GM12878 (cell line): ENCODE measurements at regions not wholly inside any gene's neighbourhood (a gene's known extent, or its start where the extent isn't known, plus 50 kb on each side); places are given as distances from the start of the nearest gene placed in this dataset.

Experiments used
- ATAC-seq: fragments of 200-7000 bp; cut with Tn5 transposase; 3 replicates; pipeline ENCODE4 v1.9.1; 2020; ENCODE audit warnings: mild to moderate bottlenecking, moderate library complexity
- BruUV-seq: library from RNA; stranded (reverse); fragments of 400-500 nt; replicated peaks from 2 replicates; lab custom pipeline; 2021; lab: Mats Ljungman, UMichigan
- CTCF ChIA-PET: fragments of 300-600 bp; sonication (Branson Sonifier 250); formaldehyde crosslinking; extraction: SDS; loops from one replicate; lab custom pipeline; 2021; ENCODE audit warnings: inconsistent platforms; lab: Yijun Ruan, JAX
- POLR2A ChIA-PET: fragments of 350-600 bp; formaldehyde crosslinking; extraction: SDS; loops from one replicate; lab custom pipeline; 2021; ENCODE audit warnings: inconsistent platforms; lab: Charles Lee
- RAD21 ChIA-PET: fragments of 300-600 bp; sonication (Branson Sonifier 250); formaldehyde crosslinking; loops from one replicate; lab custom pipeline; 2023; ENCODE audit warnings: antibody characterized with exemption; ENCODE audit not compliant: unreplicated experiment; lab: Charles Lee
- SMC1A ChIA-PET: fragments of 300-600 bp; sonication (Branson Sonifier 250); formaldehyde crosslinking; loops from one replicate; lab custom pipeline; 2023; ENCODE audit not compliant: unreplicated experiment, uncharacterized antibody; lab: Charles Lee
- DNase-seq: peaks from one replicate; pipeline ENCODE4 v3.0.0-alpha.2; 2011; ENCODE audit warnings: low read depth, low spot score
- FAIRE-seq: peaks from 3 replicates; lab custom pipeline; 2011; peaks lifted over from hg19 to GRCh38; lab: Jason Lieb, UNC
- H2AFZ ChIP-seq: 2 replicates; pipeline ENCODE4 v1.6.0; 2011; ENCODE audit warnings: low read depth, low read length, control low read depth; ENCODE audit not compliant: control insufficient read depth
- H3K27ac ChIP-seq: 2 replicates; pipeline ENCODE4 v1.5.1; 2011; ENCODE audit warnings: control low read depth; ENCODE audit not compliant: control insufficient read depth, insufficient read depth
- H3K27me3 ChIP-seq, 2 experiments: replicated peaks in 1 of 2; 2 replicates each; pipeline versions ENCODE4 v1.6.0 to v1.6.1; 2011; ENCODE audit warnings: low read length in 1 of 2; ENCODE audit not compliant: control insufficient read depth in 2 of 2, insufficient read depth in 2 of 2
- H3K36me3 ChIP-seq, 2 experiments: 2 replicates each; pipeline ENCODE4 v1.5.1; 2011; ENCODE audit warnings: low read length in 1 of 2; ENCODE audit not compliant: control insufficient read depth in 2 of 2, insufficient read depth in 2 of 2
- H3K4me1 ChIP-seq: 2 replicates; pipeline ENCODE4 v1.6.1; 2011; ENCODE audit warnings: mild to moderate bottlenecking, low read length, moderate library complexity, mixed read lengths; ENCODE audit not compliant: control insufficient read depth, insufficient read depth
- H3K4me2 ChIP-seq: 2 replicates; pipeline ENCODE4 v1.6.0; 2011; ENCODE audit warnings: control low read depth; ENCODE audit not compliant: control insufficient read depth, insufficient read depth
- H3K4me3 ChIP-seq: fragments of 200-600 bp; sonication (generic); 2 replicates; pipeline ENCODE4 v1.5.1; 2016
- H3K79me2 ChIP-seq: 2 replicates; pipeline ENCODE4 v1.6.0; 2011; ENCODE audit warnings: low read length; ENCODE audit not compliant: control insufficient read depth, insufficient read depth
- H3K9ac ChIP-seq: 2 replicates; pipeline ENCODE4 v1.8.0; 2011; ENCODE audit warnings: low read length, control low read depth, mixed read lengths; ENCODE audit not compliant: control insufficient read depth, insufficient read depth
- H3K9me3 ChIP-seq: replicated peaks from 3 replicates; pipeline ENCODE4 v1.5.1; 2011; ENCODE audit warnings: mild to moderate bottlenecking, low read length; ENCODE audit not compliant: control insufficient read depth, insufficient read depth
- H4K20me1 ChIP-seq: 2 replicates; pipeline ENCODE4 v1.6.0; 2011; ENCODE audit not compliant: control insufficient read depth, insufficient read depth
- CBX5 ChIP-seq: sonication (generic); IDR thresholded peaks from 2 replicates; pipeline ENCODE4 v1.6.1; 2016; ENCODE audit warnings: low read depth, moderate library complexity, mild to moderate bottlenecking, inconsistent platforms
- CHD1 ChIP-seq: IDR thresholded peaks from 2 replicates; pipeline ENCODE4 v1.6.1; 2012; ENCODE audit warnings: low read depth, low read length, improper control_type of control experiment
- CHD2 ChIP-seq: IDR thresholded peaks from 2 replicates; pipeline ENCODE4 v1.6.1; 2011; ENCODE audit warnings: low read depth, low read length, improper control_type of control experiment, borderline replicate concordance
- CUX1 ChIP-seq: IDR thresholded peaks from 2 replicates; pipeline ENCODE4 v1.6.1; 2012; ENCODE audit warnings: improper control_type of control experiment, low read depth, low read length; ENCODE audit not compliant: insufficient replicate concordance
- ESRRA ChIP-seq: IDR thresholded peaks from 2 replicates; pipeline ENCODE4 v1.6.1; 2012; ENCODE audit warnings: mild to moderate bottlenecking, low read length, improper control_type of control experiment
- GATAD2B ChIP-seq: fragments of 450-650 bp; conservative IDR thresholded peaks from 2 replicates; pipeline ENCODE4 v1.6.1; 2017; ENCODE audit warnings: low read depth, mild to moderate bottlenecking, moderate library complexity
- MEF2A ChIP-seq: IDR thresholded peaks from 2 replicates; pipeline ENCODE4 v1.6.1; 2011; ENCODE audit warnings: low read depth, mild to moderate bottlenecking, low read length, moderate library complexity; ENCODE audit not compliant: insufficient read depth
- NR2F1 ChIP-seq: fragments of 450-650 bp; conservative IDR thresholded peaks from 2 replicates; pipeline ENCODE4 v1.6.1; 2017; ENCODE audit warnings: mild to moderate bottlenecking
- POLR2AphosphoS5 ChIP-seq: IDR thresholded peaks from 2 replicates; pipeline ENCODE4 v1.6.1; 2011; ENCODE audit warnings: mild to moderate bottlenecking, low read length, inconsistent platforms
- RB1 ChIP-seq: fragments of 450-650 bp; formaldehyde crosslinking; IDR thresholded peaks from 2 replicates; pipeline ENCODE4 v1.6.1; 2017; ENCODE audit warnings: mild to moderate bottlenecking, borderline replicate concordance
- REST ChIP-seq: IDR thresholded peaks from 2 replicates; pipeline ENCODE4 v1.6.1; 2012; ENCODE audit warnings: mild to moderate bottlenecking, low read depth, low read length
- SMAD5 ChIP-seq: IDR thresholded peaks from 2 replicates; pipeline ENCODE4 v1.6.1; 2016; ENCODE audit warnings: antibody characterized with exemption, low read depth
- SP1 ChIP-seq: IDR thresholded peaks from one replicate; pipeline ENCODE4 v1.6.1; 2011; ENCODE audit warnings: low read depth, low read length
- WGBS: methylation state at CpG from one replicate; pipeline ENCODE4 v1.1.6; 2016; ENCODE audit warnings: low lambda C conversion rate; ENCODE audit not compliant: insufficient replicate concordance, insufficient coverage; ENCODE audit errors: missing lambda C conversion rate; 5-methylcytosine and 5-hydroxymethylcytosine counted together
- in situ Hi-C: fragments of 300-500 bp; cut with MboI; formaldehyde crosslinking; loops from 9 replicates; pipeline ENCODE4 v1.14.3; 2018; ENCODE audit warnings: mixed read lengths
- intact Hi-C: fragments of 100-400 bp; cut with micrococcal nuclease; formaldehyde crosslinking; loops from one replicate; pipeline ENCODE4 v1.14.2; 2022; ENCODE audit not compliant: unreplicated experiment
- TF ChIP-seq, protein P1 (sequence below): fragments of 450-650 bp; formaldehyde crosslinking; IDR thresholded peaks from 2 replicates; pipeline ENCODE4 v1.4.0; 2022; ENCODE audit warnings: mild to moderate bottlenecking, moderate library complexity

- no TSS peak for BruUV-seq
- peaks cover 3% of the 10 kb centered on the region for H3K4me1 ChIP-seq
- H3K9me3 ChIP-seq: no peaks in the 10 kb centered on the region
- H4K20me1 ChIP-seq: no peaks in the 10 kb centered on the region
- CTCF ChIA-PET: interaction anchor here (1.9 kb wide), 1 partner anchor 66 kb away, joined by 4 read pairs; no protein-coding TSS in a partner anchor
- H3K79me2 ChIP-seq: no peaks in the 10 kb centered on the region
- H3K4me2 ChIP-seq: no peak overlapping the region
- RAD21 ChIA-PET: interaction anchor here (0.8 kb wide), 1 partner anchor 21 kb away, joined by 3 read pairs; no protein-coding TSS in a partner anchor
- no peaks in the 10 kb centered on the region for H3K36me3 ChIP-seq
- ATAC-seq (no peak), FAIRE-seq (no peak), DNase-seq (no peak)
- no peak overlapping the region for H3K27ac ChIP-seq
- SMC1A ChIA-PET: no interaction called here
- peak overlapping the region; percentile 15; the same call in 1 of the 2 replicates for H2AFZ ChIP-seq
- WGBS: 42% methylated on average over 9 of the region's 9 CpGs
- no peak overlapping the region for H3K9ac ChIP-seq
- in situ Hi-C loops: no loop called here
- H3K27me3 ChIP-seq: no peaks in the 10 kb centered on the region
- intact Hi-C loops: no loop called here
- H3K4me3 ChIP-seq: no peak overlapping the region
- POLR2A ChIA-PET: interaction anchor here (0.5 kb wide), 1 partner anchor 446 kb away, joined by 4 read pairs; no protein-coding TSS in a partner anchor
- TF ChIP-seq ESRRA (no peak), NR2F1 (no peak), MEF2A (no peak), CBX5 (no peak), CUX1 (no peak), SMAD5 (no peak), REST (no peak), CHD2 (no peak), GATAD2B (no peak), RB1 (no peak), POLR2AphosphoS5 (no peak), SP1 (no peak), CHD1 (no peak)
- TF ChIP-seq, protein P1, sequence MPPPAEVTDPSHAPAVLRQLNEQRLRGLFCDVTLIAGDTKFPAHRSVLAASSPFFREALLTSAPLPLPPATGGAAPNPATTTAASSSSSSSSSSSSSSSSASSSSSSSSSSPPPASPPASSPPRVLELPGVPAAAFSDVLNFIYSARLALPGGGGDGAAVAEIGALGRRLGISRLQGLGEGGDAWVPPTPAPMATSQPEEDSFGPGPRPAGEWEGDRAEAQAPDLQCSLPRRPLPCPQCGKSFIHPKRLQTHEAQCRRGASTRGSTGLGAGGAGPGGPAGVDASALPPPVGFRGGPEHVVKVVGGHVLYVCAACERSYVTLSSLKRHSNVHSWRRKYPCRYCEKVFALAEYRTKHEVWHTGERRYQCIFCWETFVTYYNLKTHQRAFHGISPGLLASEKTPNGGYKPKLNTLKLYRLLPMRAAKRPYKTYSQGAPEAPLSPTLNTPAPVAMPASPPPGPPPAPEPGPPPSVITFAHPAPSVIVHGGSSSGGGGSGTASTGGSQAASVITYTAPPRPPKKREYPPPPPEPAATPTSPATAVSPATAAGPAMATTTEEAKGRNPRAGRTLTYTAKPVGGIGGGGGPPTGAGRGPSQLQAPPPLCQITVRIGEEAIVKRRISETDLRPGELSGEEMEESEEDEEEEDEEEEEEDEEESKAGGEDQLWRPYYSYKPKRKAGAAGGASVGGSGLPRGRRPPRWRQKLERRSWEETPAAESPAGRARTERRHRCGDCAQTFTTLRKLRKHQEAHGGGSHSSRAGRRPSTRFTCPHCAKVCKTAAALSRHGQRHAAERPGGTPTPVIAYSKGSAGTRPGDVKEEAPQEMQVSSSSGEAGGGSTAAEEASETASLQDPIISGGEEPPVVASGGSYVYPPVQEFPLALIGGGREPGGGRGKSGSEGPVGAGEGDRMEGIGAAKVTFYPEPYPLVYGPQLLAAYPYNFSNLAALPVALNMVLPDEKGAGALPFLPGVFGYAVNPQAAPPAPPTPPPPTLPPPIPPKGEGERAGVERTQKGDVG (CRISPR knock-in tag): no peak
Observed at GRCh38 chr2:121831841-121832240, 76.4 kb downstream of the TSN start.
